ENCODE measurements at regions not wholly inside any gene's neighbourhood (a gene's known extent, or its start where the extent isn't known, plus 50 kb on each side); places are given as distances from the start of the nearest gene placed in this dataset.
A peak's percentile ranks its signal among the peaks of the same experiment; 100 is the strongest.

DNA sequence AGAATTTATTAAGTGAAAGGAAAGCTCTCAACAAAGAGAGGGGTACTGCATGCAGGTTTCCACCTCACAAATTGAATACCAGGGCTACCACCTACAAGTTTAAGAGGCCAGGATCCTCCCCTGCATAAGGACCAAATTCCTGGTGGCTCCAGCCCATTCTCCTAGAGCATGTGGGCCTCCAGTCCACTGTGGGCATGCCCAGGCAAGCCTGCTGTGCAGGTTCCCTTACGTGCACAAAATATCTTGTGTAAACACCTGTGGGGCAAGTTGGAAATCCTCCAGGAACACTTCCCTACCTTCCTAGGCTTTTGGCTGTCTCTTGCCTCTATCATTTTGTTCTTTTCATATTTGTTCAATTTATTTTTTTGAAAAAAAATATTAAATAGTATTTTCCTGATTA is 724.3 kb downstream of the ARAP2 start:
- no peak for TF ChIP-seq EZH2phosphoT487 (IDR thresholded peaks at IDR 0.05; ENCODE audit: low read depth, severe bottlenecking, unreplicated experiment)
- no peaks in the 10 kb centered on the region for H3K27me3 ChIP-seq
- no peaks in the 10 kb centered on the region for H3K4me1 ChIP-seq (ENCODE audit: insufficient read depth)
- no peak overlapping the region for H3K4me3 ChIP-seq
- no peaks in the 10 kb centered on the region for H4K20me1 ChIP-seq (ENCODE audit: insufficient read depth, poor library complexity, severe bottlenecking)
- H2AFZ ChIP-seq, result no peak overlapping the region
- WGBS (ENCODE audit: low lambda C conversion rate, missing lambda C conversion rate), result 0% methylated on average over 1 of the region's 1 CpG
- peak overlapping the region; percentile 35 for H3K27ac ChIP-seq
- no peaks in the 10 kb centered on the region for H3K79me2 ChIP-seq
- H3K4me2 ChIP-seq, result no peak overlapping the region
- H3K9me3 ChIP-seq (ENCODE audit: low read depth), result no peaks in the 10 kb centered on the region
- no peaks in the 10 kb centered on the region for H3K9me2 ChIP-seq (replicated peaks; ENCODE audit: insufficient read depth)
- DNase-seq (ENCODE audit: low spot score), result peak; percentile 21
- H3K36me3 ChIP-seq (replicated peaks; ENCODE audit: insufficient read depth, low read depth), result no peaks in the 10 kb centered on the region

GRCh38 chr4:35521682-35522081 is 722.6 kb downstream of the ARAP2 start:
- H3K9me2 ChIP-seq (replicated peaks; ENCODE audit: insufficient read depth), result no peaks in the 10 kb centered on the region
- no peak overlapping the region for H2AFZ ChIP-seq
- WGBS (ENCODE audit: low lambda C conversion rate, missing lambda C conversion rate), result 68% methylated on average over 1 of the region's 1 CpG
- no peaks in the 10 kb centered on the region for H3K4me1 ChIP-seq (ENCODE audit: insufficient read depth)
- H3K27ac ChIP-seq, result no peak overlapping the region
- no peak overlapping the region for H3K4me3 ChIP-seq
- no peak for DNase-seq (ENCODE audit: low spot score)
- TF ChIP-seq EZH2 (IDR thresholded peaks at IDR 0.05; ENCODE audit: borderline replicate concordance) (no peak), EZH2phosphoT487 (IDR thresholded peaks at IDR 0.05; ENCODE audit: low read depth, severe bottlenecking, unreplicated experiment) (no peak), CTCF (IDR thresholded peaks at IDR 0.05; ENCODE audit: poor library complexity) (no peak)
- no peaks in the 10 kb centered on the region for H3K36me3 ChIP-seq (replicated peaks; ENCODE audit: insufficient read depth, low read depth)
- H3K27me3 ChIP-seq, result no peaks in the 10 kb centered on the region
- no peaks in the 10 kb centered on the region for H3K79me2 ChIP-seq
- no peaks in the 10 kb centered on the region for H4K20me1 ChIP-seq (ENCODE audit: insufficient read depth, poor library complexity, severe bottlenecking)
- H3K4me2 ChIP-seq, result no peak overlapping the region
- H3K9me3 ChIP-seq (ENCODE audit: low read depth), result no peaks in the 10 kb centered on the region

DNA sequence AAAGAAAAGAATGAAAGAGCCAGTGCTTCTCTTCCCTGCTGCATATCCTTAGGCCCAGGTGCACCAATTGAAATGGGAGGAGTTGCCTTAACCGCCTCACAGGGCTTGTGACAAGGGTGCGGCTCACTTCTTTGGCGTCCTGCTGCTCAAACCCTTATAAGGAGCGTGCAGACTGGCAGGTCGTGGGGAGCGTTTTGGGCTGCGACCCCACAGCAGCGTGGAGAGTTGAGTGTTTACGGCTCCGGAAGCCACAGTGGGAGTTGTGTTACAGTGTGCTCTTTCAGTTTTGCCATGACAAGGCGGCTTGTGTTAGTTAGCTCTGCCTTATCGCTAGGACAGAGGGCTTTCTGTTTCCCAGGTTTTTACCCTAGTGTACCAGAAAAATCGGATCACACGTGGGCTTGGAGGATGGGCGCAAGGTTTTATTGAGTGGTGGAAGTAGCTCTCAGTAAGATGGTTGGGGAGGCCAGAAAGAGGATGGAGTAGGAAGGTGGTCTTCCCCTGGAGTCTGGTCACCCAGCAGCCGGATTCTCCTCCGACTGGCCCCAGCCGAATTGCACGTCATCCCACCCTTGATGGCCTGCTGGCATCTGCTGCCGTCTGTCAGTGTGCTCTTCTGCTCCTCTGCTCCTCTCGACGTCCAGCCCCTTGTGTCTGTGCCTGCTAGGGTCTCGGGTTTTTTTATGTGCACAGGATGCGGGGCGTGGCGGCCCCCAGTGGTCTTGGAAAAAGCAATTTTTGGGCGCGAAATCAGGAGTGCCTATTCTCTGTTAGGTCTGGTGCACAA is 718.9 kb downstream of the ARAP2 start:
- TF ChIP-seq CTCF (IDR thresholded peaks at IDR 0.05; ENCODE audit: poor library complexity) (no peak), EZH2 (IDR thresholded peaks at IDR 0.05; ENCODE audit: borderline replicate concordance) (no peak), EZH2phosphoT487 (IDR thresholded peaks at IDR 0.05; ENCODE audit: low read depth, severe bottlenecking, unreplicated experiment) (no peak)
- no peak overlapping the region for H3K4me3 ChIP-seq
- no peaks in the 10 kb centered on the region for H4K20me1 ChIP-seq (ENCODE audit: insufficient read depth, poor library complexity, severe bottlenecking)
- no peaks in the 10 kb centered on the region for H3K9me2 ChIP-seq (replicated peaks; ENCODE audit: insufficient read depth)
- H3K4me2 ChIP-seq, result no peak overlapping the region
- H3K27me3 ChIP-seq, result no peaks in the 10 kb centered on the region
- no peak overlapping the region for H2AFZ ChIP-seq
- H3K27ac ChIP-seq, result no peak overlapping the region
- WGBS (ENCODE audit: low lambda C conversion rate, missing lambda C conversion rate), result 76% methylated on average over 25 of the region's 28 CpGs
- no peaks in the 10 kb centered on the region for H3K4me1 ChIP-seq (ENCODE audit: insufficient read depth)
- no peak for DNase-seq (ENCODE audit: low spot score)
- no peaks in the 10 kb centered on the region for H3K36me3 ChIP-seq (replicated peaks; ENCODE audit: insufficient read depth, low read depth)
- no peaks in the 10 kb centered on the region for H3K9me3 ChIP-seq (ENCODE audit: low read depth)
- H3K79me2 ChIP-seq, result no peaks in the 10 kb centered on the region

- H3K9me3 ChIP-seq (ENCODE audit: low read depth), result no peaks in the 10 kb centered on the region
- TF ChIP-seq EZH2 (IDR thresholded peaks at IDR 0.05; ENCODE audit: borderline replicate concordance) (no peak), CTCF (IDR thresholded peaks at IDR 0.05; ENCODE audit: poor library complexity) (no peak), EZH2phosphoT487 (IDR thresholded peaks at IDR 0.05; ENCODE audit: low read depth, severe bottlenecking, unreplicated experiment) (no peak)
- no peak overlapping the region for H3K27ac ChIP-seq
- no peak overlapping the region for H2AFZ ChIP-seq
- H3K9me2 ChIP-seq (replicated peaks; ENCODE audit: insufficient read depth), result no peaks in the 10 kb centered on the region
- H3K4me2 ChIP-seq, result no peak overlapping the region
- H3K4me1 ChIP-seq (ENCODE audit: insufficient read depth), result no peaks in the 10 kb centered on the region
- H3K27me3 ChIP-seq, result no peaks in the 10 kb centered on the region
- WGBS (ENCODE audit: low lambda C conversion rate, missing lambda C conversion rate), result 93% methylated on average over 3 of the region's 3 CpGs
- H4K20me1 ChIP-seq (ENCODE audit: insufficient read depth, poor library complexity, severe bottlenecking), result no peaks in the 10 kb centered on the region
- no peak overlapping the region for H3K4me3 ChIP-seq
- no peak for DNase-seq (ENCODE audit: low spot score)
- H3K79me2 ChIP-seq, result no peaks in the 10 kb centered on the region
- no peaks in the 10 kb centered on the region for H3K36me3 ChIP-seq (replicated peaks; ENCODE audit: insufficient read depth, low read depth)
Observed at GRCh38 chr4:35526456-35526855, 717.9 kb downstream of the ARAP2 start.
